Mesendoderm (in vitro differentiated cells): ENCODE measurements at regions not wholly inside any gene's neighbourhood (a gene's known extent, or its start where the extent isn't known, plus 50 kb on each side); places are given as distances from the start of the nearest gene placed in this dataset.

Source experiments
- DNase-seq: peaks from one replicate; pipeline ENCODE4 v3.0.0; 2013
- H2AK5ac ChIP-seq: 2 replicates; pipeline ENCODE4 v1.6.1; 2013; ENCODE audit warnings: low read length, inconsistent platforms
- H2BK120ac ChIP-seq: 2 replicates; pipeline ENCODE4 v1.6.1; 2013; ENCODE audit warnings: low read depth, mild to moderate bottlenecking, low read length, moderate library complexity, mixed read lengths
- H2BK15ac ChIP-seq: replicated peaks from 2 replicates; pipeline ENCODE4 v1.6.1; 2013; ENCODE audit warnings: low read depth, mild to moderate bottlenecking, moderate library complexity
- H2BK5ac ChIP-seq: 2 replicates; pipeline ENCODE4 v1.6.1; 2013; ENCODE audit warnings: low read length, inconsistent platforms
- H3K18ac ChIP-seq: 2 replicates; pipeline ENCODE4 v1.6.1; 2013; ENCODE audit warnings: mild to moderate bottlenecking, low read length, mixed read lengths
- H3K23ac ChIP-seq: one replicate; pipeline ENCODE4 v1.6.1; 2013; ENCODE audit warnings: low read length
- H3K27ac ChIP-seq: 2 replicates; pipeline ENCODE4 v1.5.1; 2013; ENCODE audit warnings: low read depth, mild to moderate bottlenecking, inconsistent platforms, low read length, moderate library complexity
- H3K27me3 ChIP-seq: 2 replicates; pipeline ENCODE4 v1.6.1; 2013; ENCODE audit warnings: low read length, control low read depth, mild to moderate bottlenecking, inconsistent platforms; ENCODE audit not compliant: insufficient read depth, poor library complexity
- H3K36me3 ChIP-seq: 2 replicates; pipeline ENCODE4 v1.6.1; 2013; ENCODE audit warnings: low read length, inconsistent platforms; ENCODE audit not compliant: control insufficient read depth, insufficient read depth
- H3K4ac ChIP-seq: one replicate; pipeline ENCODE4 v1.6.1; 2013; ENCODE audit warnings: low read depth, mild to moderate bottlenecking, low read length, moderate library complexity
- H3K4me1 ChIP-seq: 2 replicates; pipeline ENCODE4 v1.6.1; 2013; ENCODE audit warnings: low read depth, low read length, inconsistent platforms; ENCODE audit not compliant: control insufficient read depth
- H3K4me2 ChIP-seq: 2 replicates; pipeline ENCODE4 v1.6.1; 2013; ENCODE audit warnings: low read length
- H3K4me3 ChIP-seq: 2 replicates; pipeline ENCODE4 v1.5.1; 2013; ENCODE audit warnings: mild to moderate bottlenecking, low read length
- H3K56ac ChIP-seq: one replicate; pipeline ENCODE4 v1.6.1; 2013; ENCODE audit warnings: low read length
- H3K79me1 ChIP-seq: 2 replicates; pipeline ENCODE4 v1.6.1; 2013; ENCODE audit warnings: low read length, inconsistent platforms
- H3K79me2 ChIP-seq: 2 replicates; pipeline ENCODE4 v1.6.1; 2013; ENCODE audit warnings: mild to moderate bottlenecking, low read length; ENCODE audit not compliant: control insufficient read depth, insufficient read depth
- H3K9ac ChIP-seq: 2 replicates; pipeline ENCODE4 v1.6.1; 2013; ENCODE audit warnings: low read length, inconsistent platforms
- H4K5ac ChIP-seq: one replicate; pipeline ENCODE4 v1.6.1; 2013; ENCODE audit warnings: low read length
- H4K8ac ChIP-seq: one replicate; pipeline ENCODE4 v1.6.1; 2013; ENCODE audit warnings: low read depth, mild to moderate bottlenecking, control low read depth, low read length, moderate library complexity
- WGBS: extraction: QIAGEN DNeasy Blood & Tissue Kit; methylation state at CpG from one replicate; pipeline ENCODE4 v1.1.7; 2013; ENCODE audit warnings: low lambda C conversion rate, missing lambda C conversion rate; ENCODE audit not compliant: insufficient coverage; ENCODE audit errors: extremely low coverage; 5-methylcytosine and 5-hydroxymethylcytosine counted together

GRCh38 chr9:134560206-134560605 is 81.4 kb upstream of the COL5A1 start:
- no peak for DNase-seq
- Histone ChIP-seq H3K27me3 (no peaks in the 10 kb centered on the region), H3K18ac (no peak overlapping the region), H4K5ac (no peak overlapping the region), H3K4ac (no peak overlapping the region), H3K4me1 (no peaks in the 10 kb centered on the region), H2BK120ac (no peak overlapping the region), H2AK5ac (no peak overlapping the region), H3K56ac (no peak overlapping the region), H2BK15ac (no peak overlapping the region), H2BK5ac (no peak overlapping the region), H3K4me3 (no peak overlapping the region), H3K79me1 (no peaks in the 10 kb centered on the region), H4K8ac (no peak overlapping the region), H3K36me3 (no peaks in the 10 kb centered on the region), H3K4me2 (no peak overlapping the region), H3K79me2 (no peaks in the 10 kb centered on the region), H3K9ac (no peak overlapping the region), H3K27ac (no peak overlapping the region), H3K23ac (no peak overlapping the region)
- WGBS = no CpG with 5 or more reads among the region's 5 CpGs

DNA sequence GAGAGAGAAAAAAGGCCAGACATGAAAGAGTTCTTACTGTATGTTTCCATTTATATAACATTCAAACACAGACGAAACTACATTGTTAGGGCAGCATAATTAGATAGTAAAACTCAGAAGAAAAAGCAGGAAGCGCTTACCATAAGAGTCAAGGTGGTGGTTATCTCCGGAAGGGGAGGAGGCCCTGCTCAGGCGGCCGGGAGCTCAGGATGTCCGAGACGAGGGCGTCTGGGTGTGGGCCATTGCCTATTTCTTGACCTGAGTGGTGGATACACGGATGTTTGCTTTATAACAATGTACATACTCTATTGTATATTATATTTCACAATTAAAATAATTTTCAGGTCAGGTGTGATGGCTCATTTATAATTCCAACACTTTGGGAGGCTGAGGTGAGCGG is 80.9 kb upstream of the COL5A1 start:
- DNase-seq = no peak

GRCh38 chr9:134561427-134562145 is 80.0 kb upstream of the COL5A1 start:
- Histone ChIP-seq H2BK120ac (no peak overlapping the region), H3K9ac (no peak overlapping the region), H3K79me1 (no peaks in the 10 kb centered on the region), H3K4me3 (no peak overlapping the region), H3K36me3 (no peaks in the 10 kb centered on the region), H2BK15ac (no peak overlapping the region), H3K27ac (no peak overlapping the region), H3K79me2 (no peaks in the 10 kb centered on the region), H2BK5ac (no peak overlapping the region), H3K56ac (no peak overlapping the region), H4K5ac (no peak overlapping the region), H3K18ac (no peak overlapping the region), H3K4me2 (no peak overlapping the region), H3K4ac (no peak overlapping the region), H3K23ac (no peak overlapping the region), H3K27me3 (no peaks in the 10 kb centered on the region), H4K8ac (no peak overlapping the region), H2AK5ac (no peak overlapping the region), H3K4me1 (no peaks in the 10 kb centered on the region)
- no peak for DNase-seq
- WGBS = no CpG with 5 or more reads among the region's 12 CpGs

More for the DNA sequence above, 80.9 kb upstream of the COL5A1 start:
- H2BK15ac ChIP-seq = no peak overlapping the region
- no peak overlapping the region for H3K18ac ChIP-seq
- H3K4me1 ChIP-seq = no peaks in the 10 kb centered on the region
- no peak overlapping the region for H3K4me2 ChIP-seq
- no peak overlapping the region for H3K4ac ChIP-seq
- no peak overlapping the region for H3K23ac ChIP-seq
- H3K56ac ChIP-seq = no peak overlapping the region
- H4K8ac ChIP-seq = no peak overlapping the region
- no CpG with 5 or more reads among the region's 10 CpGs for WGBS
- H2AK5ac ChIP-seq = no peak overlapping the region
- no peak overlapping the region for H2BK5ac ChIP-seq
- no peak overlapping the region for H3K9ac ChIP-seq
- no peaks in the 10 kb centered on the region for H3K27me3 ChIP-seq
- no peak overlapping the region for H3K4me3 ChIP-seq
- H2BK120ac ChIP-seq = no peak overlapping the region
- no peaks in the 10 kb centered on the region for H3K79me2 ChIP-seq
- no peak overlapping the region for H3K27ac ChIP-seq
- no peaks in the 10 kb centered on the region for H3K36me3 ChIP-seq
- no peak overlapping the region for H4K5ac ChIP-seq
- no peaks in the 10 kb centered on the region for H3K79me1 ChIP-seq

GRCh38 chr9:134562146-134562849 is 79.3 kb upstream of the COL5A1 start:
- Histone ChIP-seq H3K18ac (no peak overlapping the region), H4K5ac (no peak overlapping the region), H3K4ac (no peak overlapping the region), H2AK5ac (no peak overlapping the region), H4K8ac (no peak overlapping the region), H3K9ac (no peak overlapping the region), H3K36me3 (no peaks in the 10 kb centered on the region), H3K4me1 (no peaks in the 10 kb centered on the region), H2BK5ac (no peak overlapping the region), H3K27me3 (no peaks in the 10 kb centered on the region), H2BK15ac (no peak overlapping the region), H3K56ac (no peak overlapping the region), H3K79me2 (no peaks in the 10 kb centered on the region), H3K23ac (no peak overlapping the region), H3K4me3 (no peak overlapping the region), H3K79me1 (no peaks in the 10 kb centered on the region), H3K27ac (no peak overlapping the region), H2BK120ac (no peak overlapping the region), H3K4me2 (no peak overlapping the region)
- WGBS = no CpG with 5 or more reads among the region's 5 CpGs
- no peak for DNase-seq

DNA sequence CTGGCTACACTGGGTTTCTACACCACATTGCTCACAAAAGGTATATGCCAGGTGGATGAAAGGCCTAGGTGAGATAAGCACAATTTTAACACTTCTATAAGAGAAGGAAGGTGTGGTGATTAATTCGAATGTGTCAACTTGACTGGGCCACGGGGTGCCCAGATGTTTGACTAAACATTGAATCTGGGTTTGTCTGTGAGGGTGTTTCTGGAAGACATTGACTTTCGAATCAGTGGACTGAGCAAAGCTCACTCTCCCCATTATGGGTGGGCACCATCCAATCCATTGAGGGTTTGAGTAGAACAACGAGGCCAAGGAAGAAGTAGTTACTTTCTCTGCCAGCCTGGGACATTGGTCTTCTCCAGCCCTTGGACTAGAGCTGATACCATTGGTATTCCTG is 78.2 kb upstream of the COL5A1 start:
- no CpG with 5 or more reads among the region's 4 CpGs for WGBS
- H3K4me1 ChIP-seq = no peaks in the 10 kb centered on the region
- no peak overlapping the region for H4K5ac ChIP-seq
- H2BK120ac ChIP-seq = no peak overlapping the region
- H2BK5ac ChIP-seq = no peak overlapping the region
- no peak overlapping the region for H3K4me3 ChIP-seq
- H3K79me1 ChIP-seq = no peaks in the 10 kb centered on the region
- no peaks in the 10 kb centered on the region for H3K27me3 ChIP-seq
- no peak for DNase-seq
- H3K23ac ChIP-seq = no peak overlapping the region
- no peaks in the 10 kb centered on the region for H3K79me2 ChIP-seq
- H3K9ac ChIP-seq = no peak overlapping the region
- no peaks in the 10 kb centered on the region for H3K36me3 ChIP-seq
- H2BK15ac ChIP-seq = no peak overlapping the region
- H3K56ac ChIP-seq = no peak overlapping the region
- H3K27ac ChIP-seq = no peak overlapping the region
- no peak overlapping the region for H3K4ac ChIP-seq
- H3K4me2 ChIP-seq = no peak overlapping the region
- no peak overlapping the region for H3K18ac ChIP-seq
- H2AK5ac ChIP-seq = no peak overlapping the region
- H4K8ac ChIP-seq = no peak overlapping the region
